H1 (cell line): ENCODE measurements at regions not wholly inside any gene's neighbourhood (a gene's known extent, or its start where the extent isn't known, plus 50 kb on each side); places are given as distances from the start of the nearest gene placed in this dataset.

Experiments used
- CTCF ChIA-PET: fragments of 300-600 bp; sonication (Branson Sonifier 250); formaldehyde crosslinking; loops from one replicate; lab custom pipeline; 2021; ENCODE audit not compliant: partially characterized antibody; lab: Charles Lee
- POLR2A ChIA-PET: fragments of 300-600 bp; sonication (Branson Sonifier 250); formaldehyde crosslinking; loops from one replicate; lab custom pipeline; 2021; ENCODE audit warnings: inconsistent platforms; ENCODE audit not compliant: partially characterized antibody; lab: Charles Lee
- DNase-seq, 2 experiments: peaks; one replicate each; pipeline versions ENCODE4 v3.0.0 to v3.0.0-alpha.2; 2010 to 2022; ENCODE audit warnings: low spot score in 2 of 2, low read depth in 1 of 2, mixed read lengths in 1 of 2
- FAIRE-seq: peaks from 2 replicates; lab custom pipeline; 2011; peaks lifted over from hg19 to GRCh38; lab: Jason Lieb, UNC
- H2AFZ ChIP-seq: 2 replicates; pipeline ENCODE4 v1.8.1; 2012; ENCODE audit warnings: low read length, inconsistent platforms
- H2AK5ac ChIP-seq: 2 replicates; pipeline ENCODE4 v1.6.1; 2013; ENCODE audit warnings: low read depth, low read length
- H2BK120ac ChIP-seq: replicated peaks from 2 replicates; pipeline ENCODE3; 2013; ENCODE audit warnings: low read depth, low read length, inconsistent platforms
- H2BK12ac ChIP-seq: 2 replicates; pipeline ENCODE4 v1.6.1; 2013; ENCODE audit warnings: low read depth, low read length
- H2BK15ac ChIP-seq: 2 replicates; pipeline ENCODE4 v1.6.1; 2013; ENCODE audit warnings: low read length
- H2BK20ac ChIP-seq: 2 replicates; pipeline ENCODE4 v1.6.1; 2013; ENCODE audit warnings: low read length
- H2BK5ac ChIP-seq: 2 replicates; pipeline ENCODE4 v1.6.1; 2013; ENCODE audit warnings: low read depth, low read length
- H3K14ac ChIP-seq: 2 replicates; pipeline ENCODE4 v1.6.1; 2013; ENCODE audit warnings: inconsistent platforms; ENCODE audit not compliant: insufficient read length
- H3K18ac ChIP-seq: 2 replicates; pipeline ENCODE4 v1.6.1; 2013; ENCODE audit warnings: low read length; ENCODE audit errors: extremely low read depth
- H3K23ac ChIP-seq: 2 replicates; pipeline ENCODE4 v1.6.1; 2013; ENCODE audit warnings: inconsistent platforms; ENCODE audit not compliant: insufficient read length
- H3K23me2 ChIP-seq: 2 replicates; pipeline ENCODE4 v1.6.1; 2013; ENCODE audit warnings: low read depth, low read length
- H3K27ac ChIP-seq: 2 replicates; pipeline ENCODE4 v1.6.1; 2011; ENCODE audit warnings: low read depth, low read length, inconsistent platforms
- H3K27me3 ChIP-seq, 4 experiments: replicated peaks in 1 of 4; 1 replicate in 1 of 4; 2 replicates in 3 of 4; pipeline versions ENCODE4 v1.6.1 to v1.8.1; 2011 to 2013; ENCODE audit warnings: low read length in 3 of 4, mild to moderate bottlenecking in 3 of 4, inconsistent platforms in 2 of 4, mixed read lengths in 2 of 4, moderate library complexity in 1 of 4; ENCODE audit not compliant: control insufficient read depth in 3 of 4, insufficient read depth in 3 of 4; ENCODE audit errors: extremely low read depth in 1 of 4
- H3K36me3 ChIP-seq, 4 experiments: 2 replicates each; pipeline versions ENCODE4 v1.6.1 to v1.8.1; 2011 to 2013; ENCODE audit warnings: mild to moderate bottlenecking in 4 of 4, low read length in 3 of 4, moderate library complexity in 2 of 4, control low read depth in 1 of 4, inconsistent platforms in 1 of 4; ENCODE audit not compliant: insufficient read depth in 4 of 4, control insufficient read depth in 2 of 4
- H3K4ac ChIP-seq: replicated peaks from 2 replicates; pipeline ENCODE3; 2013; ENCODE audit warnings: low read length, low read depth, mixed read lengths, inconsistent platforms; ENCODE audit not compliant: insufficient read length
- H3K4me1 ChIP-seq, 4 experiments: replicated peaks in 1 of 4; 1 replicate in 1 of 4; 2 replicates in 3 of 4; pipeline versions ENCODE4 v1.6.1 to v1.8.1; 2011 to 2013; ENCODE audit warnings: low read length in 3 of 4, inconsistent platforms in 2 of 4, mixed read lengths in 1 of 4; ENCODE audit not compliant: insufficient read depth in 4 of 4, control insufficient read depth in 3 of 4
- H3K4me2 ChIP-seq, 2 experiments: 2 replicates each; pipeline versions ENCODE4 v1.6.1 to v1.8.1; 2011 to 2013; ENCODE audit warnings: low read depth in 2 of 2, low read length in 2 of 2, control low read depth in 1 of 2, inconsistent platforms in 1 of 2, mild to moderate bottlenecking in 1 of 2; ENCODE audit not compliant: insufficient read depth in 1 of 2
- H3K4me3 ChIP-seq, 4 experiments: fragments of 200-600, 300-600 bp in 1 of 4; sonication (generic), shearing (Covaris generic), sonication (Bioruptor Twin) in 1 of 4; 2 replicates each; pipeline versions ENCODE4 v1.5.1 to v1.8.1; 2011 to 2016; ENCODE audit warnings: low read length in 4 of 4, low read depth in 3 of 4, control low read depth in 2 of 4, inconsistent platforms in 2 of 4, mild to moderate bottlenecking in 2 of 4, mixed read lengths in 1 of 4, moderate library complexity in 1 of 4; ENCODE audit not compliant: insufficient read depth in 2 of 4; ENCODE audit errors: extremely low read depth in 1 of 4
- H3K56ac ChIP-seq: replicated peaks from 2 replicates; pipeline ENCODE3; 2013; ENCODE audit warnings: low read depth, mild to moderate bottlenecking, mixed read lengths, low read length, inconsistent platforms; ENCODE audit not compliant: insufficient read length
- H3K79me1 ChIP-seq: 2 replicates; pipeline ENCODE4 v1.6.1; 2013; ENCODE audit warnings: low read depth, low read length, control low read depth
- H3K79me2 ChIP-seq, 2 experiments: 2 replicates each; pipeline versions ENCODE4 v1.6.1 to v1.8.1; 2012 to 2013; ENCODE audit warnings: low read length in 2 of 2, mild to moderate bottlenecking in 2 of 2, inconsistent platforms in 1 of 2; ENCODE audit not compliant: insufficient read depth in 2 of 2, control insufficient read depth in 1 of 2
- H3K9ac ChIP-seq, 4 experiments: replicated peaks in 1 of 4; 1 replicate in 1 of 4; 2 replicates in 3 of 4; pipeline versions ENCODE4 v1.6.1 to v1.8.1; 2011 to 2013; ENCODE audit warnings: low read depth in 3 of 4, low read length in 3 of 4, control low read depth in 2 of 4, mild to moderate bottlenecking in 2 of 4, moderate library complexity in 2 of 4, inconsistent platforms in 1 of 4; ENCODE audit errors: extremely low read depth in 1 of 4
- H3K9me3 ChIP-seq, 2 experiments: 2 replicates each; pipeline versions ENCODE4 v1.6.1 to v1.8.1; 2012 to 2013; ENCODE audit warnings: mild to moderate bottlenecking in 2 of 2, moderate library complexity in 2 of 2, control low read depth in 1 of 2, inconsistent platforms in 1 of 2, low read depth in 1 of 2, low read length in 1 of 2, mixed read lengths in 1 of 2; ENCODE audit not compliant: insufficient read depth in 2 of 2
- H4K20me1 ChIP-seq, 2 experiments: replicated peaks in 1 of 2; 2 replicates each; pipeline versions ENCODE3 to v1.8.1; 2011 to 2013; ENCODE audit warnings: inconsistent platforms in 2 of 2, low read length in 2 of 2, mild to moderate bottlenecking in 1 of 2; ENCODE audit not compliant: insufficient read depth in 2 of 2, control insufficient read depth in 1 of 2
- H4K5ac ChIP-seq: 2 replicates; pipeline ENCODE4 v1.6.1; 2013; ENCODE audit warnings: low read length, low read depth, mixed read lengths, inconsistent platforms; ENCODE audit not compliant: insufficient read length
- H4K8ac ChIP-seq: 2 replicates; pipeline ENCODE4 v1.8.0; 2013; ENCODE audit warnings: mild to moderate bottlenecking, moderate library complexity, low read length, inconsistent platforms; ENCODE audit not compliant: insufficient read depth; ENCODE audit errors: extremely low read depth
- H4K91ac ChIP-seq: replicated peaks from 2 replicates; pipeline ENCODE3; 2013; ENCODE audit warnings: low read length, mixed read lengths, inconsistent platforms; ENCODE audit not compliant: insufficient read length
- BACH1 ChIP-seq: IDR thresholded peaks from 2 replicates; pipeline ENCODE4 v1.6.1; 2012; ENCODE audit warnings: low read length, improper control_type of control experiment
- CBX8 ChIP-seq: fragments of 300-800, 300-1000 bp; sonication (generic); IDR thresholded peaks from 2 replicates; pipeline ENCODE4 v1.7.1; 2016; ENCODE audit warnings: low read depth, low read length, borderline replicate concordance
- CEBPB ChIP-seq: IDR thresholded peaks from 2 replicates; pipeline ENCODE4 v1.6.1; 2012; ENCODE audit warnings: low read depth, low read length
- CHD2 ChIP-seq: IDR thresholded peaks from 2 replicates; pipeline ENCODE4 v1.6.1; 2012; ENCODE audit warnings: low read length, improper control_type of control experiment
- EP300 ChIP-seq, 2 experiments: IDR thresholded peaks; 1 replicate in 1 of 2; 2 replicates in 1 of 2; pipeline ENCODE4 v1.6.1; 2011 to 2012; ENCODE audit warnings: low read depth in 2 of 2, low read length in 2 of 2, mild to moderate bottlenecking in 2 of 2, borderline replicate concordance in 1 of 2, inconsistent platforms in 1 of 2, moderate library complexity in 1 of 2
- EZH2 ChIP-seq: fragments of 200-600 bp; sonication (generic); IDR thresholded peaks from 2 replicates; pipeline ENCODE4 v1.7.1; 2012; ENCODE audit warnings: low read depth, mild to moderate bottlenecking, moderate library complexity, low read length, inconsistent platforms; ENCODE audit not compliant: severe bottlenecking
- HDAC6 ChIP-seq: IDR thresholded peaks from one replicate; pipeline ENCODE4 v1.7.1; 2012; ENCODE audit warnings: low read depth, mild to moderate bottlenecking, inconsistent platforms, low read length, moderate library complexity
- MAFK ChIP-seq: IDR thresholded peaks from 2 replicates; pipeline ENCODE4 v1.6.1; 2012; ENCODE audit warnings: low read depth, mild to moderate bottlenecking, improper control_type of control experiment, low read length
- NANOG ChIP-seq: IDR thresholded peaks from 2 replicates; pipeline ENCODE4 v1.6.1; 2011; ENCODE audit warnings: low read length, low read depth, mild to moderate bottlenecking, inconsistent platforms; ENCODE audit not compliant: insufficient read depth, poor library complexity, severe bottlenecking
- NRF1 ChIP-seq: IDR thresholded peaks from 2 replicates; pipeline ENCODE4 v1.6.1; 2011; ENCODE audit warnings: mild to moderate bottlenecking, low read depth, low read length, improper control_type of control experiment
- POU5F1 ChIP-seq: IDR thresholded peaks from 2 replicates; pipeline ENCODE4 v1.6.1; 2011; ENCODE audit warnings: low read depth, mild to moderate bottlenecking, low read length, moderate library complexity
- SAP30 ChIP-seq: fragments of 300-600 bp; sonication (generic); IDR thresholded peaks from 2 replicates; pipeline ENCODE4 v1.7.1; 2012; ENCODE audit warnings: low read length, moderate library complexity, mild to moderate bottlenecking, inconsistent platforms; ENCODE audit not compliant: insufficient read depth, insufficient replicate concordance
- SP2 ChIP-seq: IDR thresholded peaks from 2 replicates; pipeline ENCODE4 v1.6.1; 2012; ENCODE audit warnings: mild to moderate bottlenecking, low read length, inconsistent platforms
- TBP ChIP-seq: IDR thresholded peaks from 2 replicates; pipeline ENCODE4 v1.6.1; 2011; ENCODE audit warnings: low read depth, low read length, improper control_type of control experiment
- TEAD4 ChIP-seq: IDR thresholded peaks from 2 replicates; pipeline ENCODE4 v1.6.1; 2012; ENCODE audit warnings: low read depth, low read length, inconsistent platforms, mixed read lengths
- WGBS, 2 experiments: shearing (Covaris generic) in 1 of 2; methylation state at CpG; one replicate each; pipeline versions ENCODE4 v1.1.6 to v1.1.7; 2013 to 2015; ENCODE audit warnings: low lambda C conversion rate in 2 of 2, mixed read lengths in 2 of 2, inconsistent platforms in 1 of 2, low coverage in 1 of 2, missing lambda C conversion rate in 1 of 2; ENCODE audit not compliant: insufficient replicate concordance in 2 of 2, insufficient coverage in 1 of 2, insufficient read length in 1 of 2; ENCODE audit errors: extremely low coverage in 1 of 2, missing lambda C conversion rate in 1 of 2; 5-methylcytosine and 5-hydroxymethylcytosine counted together

DNA sequence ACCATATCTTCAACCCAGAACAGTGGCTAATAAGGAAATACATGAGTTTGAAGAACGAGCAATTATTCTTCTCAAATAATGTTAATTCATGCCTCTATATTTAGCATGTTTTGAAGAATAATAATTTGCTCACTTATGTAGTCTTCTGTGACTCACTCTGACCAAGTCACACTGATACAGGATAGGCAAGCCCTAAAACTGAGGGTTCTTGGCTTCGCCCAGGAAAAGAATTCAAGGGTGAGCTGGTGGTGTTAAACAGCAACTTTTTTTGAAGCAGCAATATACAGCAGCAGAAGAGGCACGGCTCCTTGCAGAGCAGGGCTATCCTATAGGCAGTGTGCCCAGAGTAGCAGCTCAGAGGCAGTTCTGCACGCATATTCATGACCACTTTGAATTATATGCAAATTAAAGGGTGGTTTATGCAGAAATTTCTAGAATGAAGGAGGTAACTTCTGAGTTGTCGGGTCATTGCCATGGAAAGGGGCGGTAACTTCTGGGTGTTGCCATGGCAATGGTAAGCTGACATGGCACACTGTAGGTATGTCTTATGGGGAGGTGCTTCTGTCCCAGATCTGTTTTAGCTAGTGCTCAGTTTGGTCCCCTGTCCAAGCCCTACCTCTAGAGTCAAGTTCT, 200.6 kb downstream of the RND3 start:
- H2BK5ac ChIP-seq = no peak overlapping the region
- no peaks in the 10 kb centered on the region for H3K79me1 ChIP-seq
- no peak overlapping the region for H3K23ac ChIP-seq
- DNase-seq = no peak
- no peaks in the 10 kb centered on the region for H4K20me1 ChIP-seq
- no peak overlapping the region for H4K5ac ChIP-seq
- H2AFZ ChIP-seq = no peak overlapping the region
- no peak overlapping the region for H2AK5ac ChIP-seq
- no peak overlapping the region for H2BK20ac ChIP-seq
- H4K8ac ChIP-seq = no peak overlapping the region
- no peak overlapping the region for H3K9ac ChIP-seq
- ChIA-PET POLR2A (no interaction called here), CTCF (interaction anchor here (1.6 kb wide), 1 partner anchor 12 kb away, joined by 3 read pairs; no protein-coding TSS in a partner anchor)
- no peak overlapping the region for H4K91ac ChIP-seq
- H3K56ac ChIP-seq = no peak overlapping the region
- 85% methylated on average over 6 of the region's 6 CpGs; no CpG with 5 or more reads in 1 of the 2 experiments for WGBS, 2 experiments
- H3K79me2 ChIP-seq = no peaks in the 10 kb centered on the region
- H3K27ac ChIP-seq = no peak overlapping the region
- no peaks in the 10 kb centered on the region for H3K4me1 ChIP-seq
- H3K23me2 ChIP-seq = no peaks in the 10 kb centered on the region
- H2BK15ac ChIP-seq = no peak overlapping the region
- H3K14ac ChIP-seq = no peak overlapping the region
- H2BK120ac ChIP-seq = no peak overlapping the region
- H3K4me2 ChIP-seq = no peak overlapping the region
- no peaks in the 10 kb centered on the region for H3K9me3 ChIP-seq
- no peak for FAIRE-seq
- no peak overlapping the region for H3K4me3 ChIP-seq
- H2BK12ac ChIP-seq = no peak overlapping the region
- no peaks in the 10 kb centered on the region for H3K27me3 ChIP-seq
- H3K36me3 ChIP-seq = no peaks in the 10 kb centered on the region
- H3K18ac ChIP-seq = no peak overlapping the region
- H3K4ac ChIP-seq = no peak overlapping the region
- TF ChIP-seq TEAD4 (no peak), CEBPB (no peak), EZH2 (no peak), TBP (no peak), BACH1 (no peak), EP300 (IDR thresholded peaks at IDR 0.05; ENCODE audit: borderline replicate concordance in 1 of 2, low read depth in 2 of 2, low read length in 2 of 2) (no peak), HDAC6 (no peak), NANOG (no peak), POU5F1 (no peak), MAFK (no peak), CBX8 (no peak), SP2 (no peak), SAP30 (no peak), NRF1 (no peak), CHD2 (no peak)
